CD4-positive, alpha-beta T cell treated with Interleukin-17A for 1 hour (primary cell): ENCODE measurements at regions not wholly inside any gene's neighbourhood (a gene's known extent, or its start where the extent isn't known, plus 50 kb on each side); places are given as distances from the start of the nearest gene placed in this dataset.

ENCODE experiments used
- DNase-seq: peaks from one replicate; pipeline ENCODE4 v3.0.0-alpha.2; 2020

- no peak for DNase-seq
These were observed 474.0 kb upstream of the NRP1 start for GRCh38 chr10:33808475-33808874.

- DNase-seq, result no peak
These were observed 473.3 kb upstream of the NRP1 start for GRCh38 chr10:33807531-33808359.

- DNase-seq, result no peak
These were observed 471.4 kb upstream of the NRP1 start for GRCh38 chr10:33805831-33806230.

- DNase-seq, result no peak
These were observed 470.1 kb upstream of the NRP1 start for GRCh38 chr10:33804584-33804983.

- DNase-seq, result no peak
These were observed 468.8 kb upstream of the NRP1 start for GRCh38 chr10:33803248-33803647.

GRCh38 chr10:33802566-33802965, 468.1 kb upstream of the NRP1 start:
- no peak for DNase-seq

GRCh38 chr10:33801705-33802104, 467.2 kb upstream of the NRP1 start:
- DNase-seq, result no peak

GRCh38 chr10:33800986-33801385, 466.5 kb upstream of the NRP1 start:
- no peak for DNase-seq

GRCh38 chr10:33800545-33800944, 466.1 kb upstream of the NRP1 start:
- no peak for DNase-seq

GRCh38 chr10:33799944-33800323, 465.5 kb upstream of the NRP1 start:
- DNase-seq, result no peak

GRCh38 chr10:33799281-33799943, 464.9 kb upstream of the NRP1 start:
- no peak for DNase-seq

GRCh38 chr10:33798754-33799153, 464.3 kb upstream of the NRP1 start:
- DNase-seq, result no peak

- DNase-seq, result no peak
These were observed 462.2 kb upstream of the NRP1 start for GRCh38 chr10:33796680-33797079.

GRCh38 chr10:33795529-33795928, 461.1 kb upstream of the NRP1 start:
- DNase-seq, result no peak

- DNase-seq, result no peak
These were observed 460.0 kb upstream of the NRP1 start for GRCh38 chr10:33794460-33794859.

GRCh38 chr10:33793793-33794192, 459.3 kb upstream of the NRP1 start:
- DNase-seq, result no peak

GRCh38 chr10:33791272-33791660, 456.8 kb upstream of the NRP1 start:
- no peak for DNase-seq

GRCh38 chr10:33790521-33791271, 456.2 kb upstream of the NRP1 start:
- no peak for DNase-seq

GRCh38 chr10:33783557-33783956, 449.1 kb upstream of the NRP1 start:
- no peak for DNase-seq

- no peak for DNase-seq
These were observed 448.6 kb upstream of the NRP1 start for GRCh38 chr10:33783078-33783477.

- DNase-seq, result no peak
These were observed 447.3 kb upstream of the NRP1 start for GRCh38 chr10:33781606-33782395.

- DNase-seq, result no peak
These were observed 446.5 kb upstream of the NRP1 start for GRCh38 chr10:33780961-33781360.

- DNase-seq, result no peak
These were observed 442.8 kb upstream of the NRP1 start for GRCh38 chr10:33777223-33777622.
